Keratinocyte (primary cell): ENCODE measurements at regions not wholly inside any gene's neighbourhood (a gene's known extent, or its start where the extent isn't known, plus 50 kb on each side); places are given as distances from the start of the nearest gene placed in this dataset.

Experiments
- EZH2 ChIP-seq: IDR thresholded peaks from one replicate; pipeline ENCODE4 v1.6.1; 2012; ENCODE audit warnings: inconsistent platforms, mild to moderate bottlenecking, low read length, moderate library complexity
- TF ChIP-seq, protein P1 (sequence below), 3 experiments: IDR thresholded peaks in 1 of 3; conservative IDR thresholded peaks in 1 of 3; optimal IDR thresholded peaks in 1 of 3; 2 replicates in 2 of 3; 3 replicates in 1 of 3; pipeline versions ENCODE3 to v1.5.1; 2011; ENCODE audit warnings: low read length in 3 of 3, mild to moderate bottlenecking in 3 of 3, moderate library complexity in 2 of 3, control low read depth in 1 of 3, inconsistent platforms in 1 of 3; ENCODE audit not compliant: insufficient read depth in 2 of 3; ENCODE audit errors: extremely low read depth in 1 of 3

DNA sequence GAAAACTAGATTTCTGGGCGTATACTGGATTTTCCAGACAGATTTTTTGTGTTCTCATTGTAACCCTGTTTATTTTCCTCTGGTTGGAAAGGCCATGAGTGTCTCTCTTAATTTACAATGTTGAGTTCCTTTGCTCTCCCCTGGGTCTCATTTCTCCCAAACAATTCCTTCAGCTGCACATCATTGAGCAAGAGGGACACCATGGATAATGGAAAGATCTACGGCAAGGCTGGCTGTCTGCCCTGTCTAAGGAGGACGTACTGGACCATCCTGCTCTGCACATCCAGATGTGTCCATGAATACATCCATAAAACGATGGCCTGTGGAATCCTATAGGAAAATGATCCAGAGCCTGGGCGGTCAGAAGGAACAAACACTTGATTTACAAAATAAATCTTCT lies 258.1 kb upstream of the MCTP2 start:
- TF ChIP-seq EZH2, result no peak
- TF ChIP-seq, protein P1, sequence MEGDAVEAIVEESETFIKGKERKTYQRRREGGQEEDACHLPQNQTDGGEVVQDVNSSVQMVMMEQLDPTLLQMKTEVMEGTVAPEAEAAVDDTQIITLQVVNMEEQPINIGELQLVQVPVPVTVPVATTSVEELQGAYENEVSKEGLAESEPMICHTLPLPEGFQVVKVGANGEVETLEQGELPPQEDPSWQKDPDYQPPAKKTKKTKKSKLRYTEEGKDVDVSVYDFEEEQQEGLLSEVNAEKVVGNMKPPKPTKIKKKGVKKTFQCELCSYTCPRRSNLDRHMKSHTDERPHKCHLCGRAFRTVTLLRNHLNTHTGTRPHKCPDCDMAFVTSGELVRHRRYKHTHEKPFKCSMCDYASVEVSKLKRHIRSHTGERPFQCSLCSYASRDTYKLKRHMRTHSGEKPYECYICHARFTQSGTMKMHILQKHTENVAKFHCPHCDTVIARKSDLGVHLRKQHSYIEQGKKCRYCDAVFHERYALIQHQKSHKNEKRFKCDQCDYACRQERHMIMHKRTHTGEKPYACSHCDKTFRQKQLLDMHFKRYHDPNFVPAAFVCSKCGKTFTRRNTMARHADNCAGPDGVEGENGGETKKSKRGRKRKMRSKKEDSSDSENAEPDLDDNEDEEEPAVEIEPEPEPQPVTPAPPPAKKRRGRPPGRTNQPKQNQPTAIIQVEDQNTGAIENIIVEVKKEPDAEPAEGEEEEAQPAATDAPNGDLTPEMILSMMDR (optimal IDR thresholded peaks at IDR 0.05 in 1 of 3, IDR thresholded peaks at IDR 0.05 in 1 of 3, conservative IDR thresholded peaks at IDR 0.05 in 1 of 3; ENCODE audit: extremely low read depth in 1 of 3, insufficient read depth in 2 of 3, low read length in 3 of 3), result no peak
